Memory B cell (primary cell): ENCODE measurements at regions not wholly inside any gene's neighbourhood (a gene's known extent, or its start where the extent isn't known, plus 50 kb on each side); places are given as distances from the start of the nearest gene placed in this dataset.

Experiments used
- ATAC-seq: fragments of 150-1000 bp; cut with Tn5 transposase; 2 replicates; pipeline ENCODE4 v1.10.0; 2021; ENCODE audit warnings: low read depth, mild to moderate bottlenecking, moderate library complexity
- DNase-seq, 2 donors: peaks; one replicate each; pipeline ENCODE4 v3.0.0; 2022; ENCODE audit warnings: low spot score in 2 of 2
- H3K27ac Mint-ChIP-seq: one replicate; pipeline ENCODE4 v1.8.0; 2022; ENCODE audit warnings: mild to moderate bottlenecking, moderate library complexity, mixed read lengths
- H3K27me3 Mint-ChIP-seq: one replicate; pipeline ENCODE4 v1.8.0; 2022; ENCODE audit warnings: mixed read lengths
- H3K36me3 Mint-ChIP-seq: one replicate; pipeline ENCODE4 v1.8.0; 2022; ENCODE audit warnings: mild to moderate bottlenecking, mixed read lengths
- H3K4me1 Mint-ChIP-seq: one replicate; pipeline ENCODE4 v1.8.0; 2022; ENCODE audit warnings: mixed read lengths
- H3K4me3 Mint-ChIP-seq: one replicate; pipeline ENCODE4 v1.8.0; 2022; ENCODE audit warnings: mild to moderate bottlenecking, moderate library complexity, mixed read lengths
- H3K9me3 Mint-ChIP-seq: one replicate; pipeline ENCODE4 v1.8.0; 2022; ENCODE audit warnings: mixed read lengths

DNA sequence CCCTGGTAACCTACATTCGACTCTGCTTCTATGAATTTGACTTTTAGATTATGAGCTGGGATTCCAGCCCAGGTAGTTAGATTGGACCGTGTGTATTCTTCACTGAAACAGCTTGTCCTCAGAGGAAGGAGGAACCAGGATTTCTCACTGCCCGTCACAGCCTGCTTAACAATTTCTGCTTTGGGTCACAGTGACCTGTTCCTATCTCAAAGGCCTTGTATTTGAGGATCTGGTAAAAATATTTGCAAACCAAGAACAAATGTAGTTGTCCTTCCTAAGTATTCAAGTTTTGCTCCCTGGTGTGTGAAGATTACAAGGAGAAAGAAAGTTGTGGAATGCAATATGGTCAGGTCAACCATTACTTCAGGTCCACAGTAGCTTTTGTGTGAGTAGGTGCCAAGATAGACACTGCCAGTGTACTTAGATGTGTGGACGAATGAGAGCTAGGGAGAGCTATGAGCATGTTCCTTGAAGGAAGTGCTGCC, 55.1 kb downstream of the KIF4B start:
- ATAC-seq (no peak), DNase-seq (no peak)
- H3K36me3 Mint-ChIP-seq: no peaks in the 10 kb centered on the region
- H3K4me1 Mint-ChIP-seq: no peaks in the 10 kb centered on the region
- no peak overlapping the region for H3K27ac Mint-ChIP-seq
- peaks cover 5% of the 10 kb centered on the region for H3K27me3 Mint-ChIP-seq
- no peak overlapping the region for H3K4me3 Mint-ChIP-seq
- peaks cover 5% of the 10 kb centered on the region for H3K9me3 Mint-ChIP-seq

DNA sequence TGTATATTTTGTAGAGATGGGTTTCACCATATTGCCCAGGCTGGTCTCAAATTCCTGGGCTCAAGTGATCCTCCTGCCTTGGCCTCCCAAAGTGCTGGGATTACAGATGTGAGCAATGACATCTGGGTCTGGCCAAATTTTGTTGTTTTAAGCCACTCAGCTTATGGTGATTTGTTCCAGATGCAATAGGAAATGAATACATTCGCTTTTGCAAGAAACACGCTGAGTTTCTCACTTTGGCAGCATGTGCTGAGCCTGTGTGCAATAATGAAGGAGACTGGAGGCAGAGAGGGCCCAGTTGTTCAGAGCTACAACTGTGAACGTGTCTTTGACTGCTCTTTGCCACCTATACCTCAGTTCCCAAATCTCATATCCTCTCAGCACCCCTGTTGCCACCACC, 56.4 kb downstream of the KIF4B start:
- no peak for DNase-seq

DNA sequence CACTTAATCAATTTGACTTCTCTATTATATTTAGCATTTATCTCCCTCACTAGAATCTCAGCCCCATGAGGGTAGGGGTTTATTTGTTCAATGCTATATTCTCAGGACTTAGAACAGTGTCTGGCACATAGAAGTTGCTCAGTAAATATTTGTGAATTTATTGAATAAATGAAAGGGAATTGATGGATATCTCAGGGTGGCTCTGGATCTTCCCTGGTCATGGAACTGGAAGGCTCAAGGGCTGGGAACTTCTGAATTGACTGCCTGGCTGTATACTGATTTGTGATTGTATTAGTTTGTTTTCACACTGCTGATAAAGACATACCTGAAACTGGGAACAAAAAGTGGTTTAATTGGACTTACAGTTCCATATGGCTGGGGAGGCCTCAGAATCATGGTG, 57.2 kb downstream of the KIF4B start:
- no peaks in the 10 kb centered on the region for H3K4me1 Mint-ChIP-seq
- H3K9me3 Mint-ChIP-seq: peaks cover 5% of the 10 kb centered on the region
- no peak overlapping the region for H3K27ac Mint-ChIP-seq
- DNase-seq (no peak), ATAC-seq (no peak)
- H3K27me3 Mint-ChIP-seq: peaks cover 3% of the 10 kb centered on the region
- no peaks in the 10 kb centered on the region for H3K36me3 Mint-ChIP-seq
- no peak overlapping the region for H3K4me3 Mint-ChIP-seq

More for the DNA sequence above, 56.4 kb downstream of the KIF4B start:
- Mint-ChIP-seq H3K36me3 (no peaks in the 10 kb centered on the region), H3K4me3 (no peak overlapping the region), H3K4me1 (no peaks in the 10 kb centered on the region), H3K27ac (no peak overlapping the region), H3K9me3 (peaks cover 5% of the 10 kb centered on the region), H3K27me3 (peaks cover 3% of the 10 kb centered on the region)
- ATAC-seq: no peak

DNA sequence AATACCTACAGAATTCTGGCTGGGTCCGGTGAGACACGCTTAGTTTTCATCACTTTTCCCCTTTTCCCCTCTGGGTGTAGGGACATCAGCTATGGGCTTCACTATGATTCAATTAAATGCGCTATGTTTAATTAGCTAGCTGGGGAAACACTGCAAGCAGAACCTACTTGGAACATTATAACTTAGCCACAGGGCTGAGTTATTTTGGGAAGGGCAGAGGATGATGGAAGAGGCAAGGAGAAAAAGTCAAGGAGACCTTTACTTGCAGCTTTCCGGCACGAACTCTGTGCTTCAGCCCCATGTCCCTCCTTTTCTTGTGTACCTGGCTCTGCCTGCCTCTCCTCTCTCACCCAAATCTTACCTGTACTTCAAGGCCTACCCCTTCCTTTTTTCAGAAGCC, 62.8 kb downstream of the KIF4B start:
- no peaks in the 10 kb centered on the region for H3K4me1 Mint-ChIP-seq
- peaks cover 5% of the 10 kb centered on the region for H3K9me3 Mint-ChIP-seq
- no peak overlapping the region for H3K27ac Mint-ChIP-seq
- peaks cover 9% of the 10 kb centered on the region for H3K27me3 Mint-ChIP-seq
- no peak overlapping the region for H3K4me3 Mint-ChIP-seq
- no peak for ATAC-seq
- no peak for DNase-seq
- no peaks in the 10 kb centered on the region for H3K36me3 Mint-ChIP-seq

DNA sequence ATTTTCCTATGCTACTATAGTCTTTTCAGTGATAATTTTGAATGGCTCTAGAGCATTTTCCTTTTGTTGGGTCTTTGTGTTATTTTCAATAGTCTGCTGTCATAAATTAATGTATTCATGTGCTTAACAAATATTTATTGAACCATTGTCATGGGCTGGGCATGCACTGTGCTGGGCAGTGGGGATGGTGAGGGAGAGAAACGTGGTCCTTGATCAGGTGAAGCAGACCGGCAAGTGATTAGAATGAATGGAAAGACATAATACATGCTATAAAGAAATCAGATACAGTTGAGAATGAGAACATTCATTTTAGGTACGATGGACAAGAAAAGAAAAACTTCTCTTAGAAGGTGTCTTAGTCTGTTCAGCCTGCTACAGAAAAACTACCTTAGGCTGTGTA, 66.1 kb downstream of the KIF4B start:
- no peaks in the 10 kb centered on the region for H3K9me3 Mint-ChIP-seq
- ATAC-seq (no peak), DNase-seq (no peak)
- H3K27ac Mint-ChIP-seq: no peak overlapping the region
- H3K27me3 Mint-ChIP-seq: peaks cover 9% of the 10 kb centered on the region
- H3K36me3 Mint-ChIP-seq: no peaks in the 10 kb centered on the region
- no peak overlapping the region for H3K4me3 Mint-ChIP-seq
- no peaks in the 10 kb centered on the region for H3K4me1 Mint-ChIP-seq

DNA sequence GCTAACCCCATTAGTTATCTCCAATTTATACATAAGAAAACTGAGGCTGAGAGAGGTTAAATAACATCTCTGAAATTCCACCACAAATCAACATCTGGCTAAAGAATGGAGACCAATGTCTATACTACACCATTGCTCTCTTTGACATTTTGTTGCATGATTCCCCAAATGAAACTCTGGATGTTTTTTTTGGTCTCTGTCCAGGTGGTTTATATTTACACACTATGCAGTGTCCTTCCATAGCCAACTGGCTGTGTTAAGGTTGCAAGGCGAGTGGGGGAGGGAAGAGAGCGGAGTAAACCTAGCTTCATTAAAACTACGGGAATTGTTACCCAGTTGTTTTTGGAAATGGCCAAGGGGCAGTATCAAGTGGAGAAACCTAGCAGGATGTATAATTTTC, 67.2 kb downstream of the KIF4B start:
- Mint-ChIP-seq H3K27me3 (peaks cover 9% of the 10 kb centered on the region), H3K4me1 (no peaks in the 10 kb centered on the region), H3K36me3 (no peaks in the 10 kb centered on the region), H3K27ac (no peak overlapping the region), H3K9me3 (no peaks in the 10 kb centered on the region), H3K4me3 (no peak overlapping the region)
- DNase-seq: no peak
- no peak for ATAC-seq

DNA sequence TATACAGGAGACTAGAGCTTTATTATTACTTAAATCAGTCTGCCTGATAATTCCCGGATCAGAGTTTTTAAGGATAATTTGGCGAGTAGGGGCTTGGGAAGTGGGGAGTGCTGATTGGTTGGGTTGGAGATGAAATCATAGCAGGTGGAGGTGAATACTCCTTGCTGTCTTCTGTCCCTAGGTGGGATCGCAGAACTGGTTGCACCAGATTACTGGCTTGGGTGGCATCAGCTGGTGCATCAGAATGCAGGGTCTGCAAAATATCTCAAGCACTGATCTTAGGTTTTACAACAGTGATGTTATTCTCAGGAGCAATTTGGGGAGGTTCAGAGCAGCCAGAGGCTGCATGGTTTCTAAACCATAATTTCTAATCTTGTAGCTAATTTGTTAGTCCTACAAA, 68.1 kb downstream of the KIF4B start:
- no peak overlapping the region for H3K4me3 Mint-ChIP-seq
- no peaks in the 10 kb centered on the region for H3K9me3 Mint-ChIP-seq
- no peaks in the 10 kb centered on the region for H3K36me3 Mint-ChIP-seq
- H3K27ac Mint-ChIP-seq: no peak overlapping the region
- peaks cover 8% of the 10 kb centered on the region for H3K27me3 Mint-ChIP-seq
- DNase-seq: no peak
- no peak for ATAC-seq
- H3K4me1 Mint-ChIP-seq: no peaks in the 10 kb centered on the region

DNA sequence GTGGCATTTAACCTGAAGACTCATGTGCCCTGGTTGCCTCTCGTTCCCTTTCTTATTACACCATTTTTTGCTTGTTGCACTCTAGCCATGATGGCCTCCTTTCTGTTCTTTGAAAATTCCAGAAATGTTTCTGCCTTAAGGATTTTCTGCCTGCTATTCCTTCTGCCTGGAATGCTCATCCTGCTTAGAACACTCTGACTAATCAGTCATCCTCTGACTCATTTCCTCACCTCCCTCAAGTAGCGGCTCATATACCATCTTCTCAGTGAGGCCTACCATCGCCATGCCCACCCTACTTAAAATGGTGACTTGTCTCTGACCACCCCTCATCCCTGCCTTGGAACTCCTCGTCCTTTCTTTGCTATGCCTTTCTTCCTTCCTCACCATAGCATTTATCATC, 68.8 kb downstream of the KIF4B start:
- Mint-ChIP-seq H3K9me3 (no peaks in the 10 kb centered on the region), H3K27ac (no peak overlapping the region), H3K4me1 (no peaks in the 10 kb centered on the region), H3K4me3 (no peak overlapping the region), H3K36me3 (no peaks in the 10 kb centered on the region), H3K27me3 (peaks cover 6% of the 10 kb centered on the region)
- no peak for ATAC-seq
- no peak for DNase-seq

DNA sequence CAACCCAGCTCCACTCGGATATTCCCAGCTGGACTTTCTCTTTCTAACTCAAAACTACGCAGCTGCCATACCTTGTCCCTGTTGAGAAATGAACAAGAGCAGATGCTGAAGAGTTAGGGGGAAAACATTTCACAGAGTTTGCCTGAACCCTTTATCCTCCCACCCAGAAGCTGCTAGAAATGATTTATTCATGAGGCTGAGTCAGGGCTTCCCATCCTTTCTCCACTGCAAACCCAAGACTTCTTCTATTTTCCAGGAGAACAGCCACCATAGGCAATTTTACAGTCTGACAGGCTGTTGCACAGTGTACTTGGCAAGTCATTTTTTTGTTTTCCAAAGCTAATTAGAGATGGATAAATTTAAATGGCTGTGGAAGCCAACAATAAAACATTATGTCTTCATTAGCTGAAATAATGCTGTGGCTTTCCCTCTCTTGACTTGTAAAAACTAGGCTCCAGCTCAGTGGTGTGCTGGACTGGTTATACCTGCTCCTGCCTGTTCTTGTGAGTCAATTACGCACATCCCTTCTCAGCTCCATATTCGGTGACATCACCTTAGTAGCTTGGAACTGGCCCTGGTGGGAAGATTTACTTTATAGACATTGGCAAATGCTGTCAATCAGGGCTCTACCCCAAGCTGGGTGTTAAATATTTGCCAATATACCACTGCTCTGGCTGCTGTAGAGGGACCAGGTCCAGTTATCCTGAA, 71.9 kb downstream of the KIF4B start:
- no peaks in the 10 kb centered on the region for H3K4me1 Mint-ChIP-seq
- H3K36me3 Mint-ChIP-seq: no peaks in the 10 kb centered on the region
- no peaks in the 10 kb centered on the region for H3K9me3 Mint-ChIP-seq
- H3K27me3 Mint-ChIP-seq: peaks cover 2% of the 10 kb centered on the region
- no peak for DNase-seq
- no peak for ATAC-seq
- no peak overlapping the region for H3K27ac Mint-ChIP-seq
- H3K4me3 Mint-ChIP-seq: no peak overlapping the region

DNA sequence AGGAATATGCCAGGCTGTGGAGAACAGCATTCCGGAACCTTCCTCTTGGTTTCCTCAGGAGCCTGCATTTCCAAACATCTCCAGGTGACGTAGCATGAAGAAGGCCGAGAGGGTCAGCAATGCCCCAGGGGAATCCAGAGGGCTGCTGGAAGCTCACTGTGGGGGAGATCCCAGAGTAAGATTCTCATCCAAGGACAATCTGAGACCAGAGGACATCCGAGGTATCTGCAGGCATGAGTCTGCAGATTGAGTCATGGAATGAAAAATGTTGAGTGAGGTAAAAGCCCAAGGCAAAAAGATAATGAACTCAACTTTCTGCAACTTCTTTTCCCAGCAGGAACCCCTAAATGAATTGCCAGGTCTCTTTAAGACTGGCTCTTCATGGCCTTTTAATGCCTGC, 73.5 kb downstream of the KIF4B start:
- H3K4me3 Mint-ChIP-seq: no peak overlapping the region
- ATAC-seq (no peak), DNase-seq (no peak)
- H3K27ac Mint-ChIP-seq: no peak overlapping the region
- no peaks in the 10 kb centered on the region for H3K9me3 Mint-ChIP-seq
- H3K36me3 Mint-ChIP-seq: no peaks in the 10 kb centered on the region
- H3K4me1 Mint-ChIP-seq: no peaks in the 10 kb centered on the region
- peaks cover 2% of the 10 kb centered on the region for H3K27me3 Mint-ChIP-seq

DNA sequence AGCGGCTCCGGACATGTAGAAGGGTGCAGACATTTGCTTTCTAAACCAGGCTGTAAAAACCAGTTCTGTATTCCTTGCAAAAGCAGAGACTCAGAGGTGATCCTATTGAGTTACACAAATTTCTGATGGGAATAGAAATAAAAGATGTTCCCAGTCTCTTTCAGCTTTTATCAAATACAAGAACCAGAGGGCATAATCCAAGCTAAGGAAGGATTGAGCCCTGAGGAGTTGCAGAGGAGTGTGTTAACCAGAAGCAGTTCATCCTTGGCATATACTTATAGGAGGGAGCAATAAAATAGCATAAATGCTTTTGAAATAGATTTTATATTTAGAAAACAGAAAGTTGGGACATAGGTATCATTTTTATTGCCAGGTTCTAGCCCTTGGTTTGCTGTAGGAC, 75.3 kb downstream of the KIF4B start:
- DNase-seq: no peak
- Mint-ChIP-seq H3K36me3 (no peaks in the 10 kb centered on the region), H3K27ac (no peak overlapping the region), H3K4me3 (no peak overlapping the region), H3K9me3 (no peaks in the 10 kb centered on the region), H3K27me3 (peaks cover 6% of the 10 kb centered on the region), H3K4me1 (no peaks in the 10 kb centered on the region)
- no peak for ATAC-seq

DNA sequence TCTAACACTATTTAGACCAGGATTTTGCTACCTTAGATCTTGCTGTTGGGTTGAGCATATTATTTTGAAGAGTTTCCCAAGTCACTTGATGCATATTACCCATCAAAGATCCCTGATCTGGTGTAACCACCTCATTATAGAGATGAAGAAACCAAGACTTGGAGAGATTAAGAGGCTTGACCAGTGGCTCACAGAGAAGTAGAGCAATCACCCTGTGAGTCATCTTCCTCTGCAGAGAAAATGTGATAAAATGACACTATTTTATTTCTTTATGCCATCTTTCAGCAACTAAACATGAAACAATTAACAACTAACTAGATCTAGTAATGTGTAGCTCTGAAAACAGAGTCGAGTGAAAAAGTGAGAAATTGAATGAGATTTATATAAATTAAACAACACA, 76.1 kb downstream of the KIF4B start:
- Mint-ChIP-seq H3K36me3 (no peaks in the 10 kb centered on the region), H3K9me3 (no peaks in the 10 kb centered on the region), H3K27me3 (peaks cover 6% of the 10 kb centered on the region), H3K4me1 (no peaks in the 10 kb centered on the region), H3K27ac (no peak overlapping the region), H3K4me3 (no peak overlapping the region)
- ATAC-seq (no peak), DNase-seq (no peak)

DNA sequence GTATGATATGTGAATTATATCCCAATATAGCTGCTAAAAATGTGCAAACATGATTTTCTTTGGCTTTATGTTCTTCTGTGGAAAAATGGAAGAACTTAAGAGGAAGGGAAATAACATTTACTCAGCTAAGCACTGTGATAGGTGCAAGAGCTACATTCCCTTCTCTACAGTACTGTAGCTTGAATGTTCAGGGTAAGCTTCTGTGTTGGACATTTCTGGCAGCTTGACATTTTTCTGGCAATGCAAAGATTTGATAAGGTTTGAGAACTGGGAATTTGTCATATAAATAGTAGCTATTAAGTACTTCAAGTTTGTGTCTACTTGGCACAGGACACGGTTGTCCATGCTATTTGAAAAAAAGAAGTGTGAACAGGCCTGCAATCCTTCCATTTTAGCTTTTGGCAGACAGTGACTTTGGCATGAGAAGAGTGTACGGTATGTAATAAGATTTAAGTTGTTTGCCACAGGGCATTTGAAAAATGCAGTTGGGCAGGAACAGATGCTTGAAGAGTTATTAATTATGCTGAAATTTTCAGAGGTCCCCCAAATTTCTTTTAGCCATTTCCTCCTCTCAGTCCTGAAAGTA, 77.6 kb downstream of the KIF4B start:
- H3K4me1 Mint-ChIP-seq: no peaks in the 10 kb centered on the region
- no peak overlapping the region for H3K4me3 Mint-ChIP-seq
- no peaks in the 10 kb centered on the region for H3K9me3 Mint-ChIP-seq
- ATAC-seq (no peak), DNase-seq (no peak)
- peaks cover 11% of the 10 kb centered on the region for H3K27me3 Mint-ChIP-seq
- no peak overlapping the region for H3K27ac Mint-ChIP-seq
- no peaks in the 10 kb centered on the region for H3K36me3 Mint-ChIP-seq

DNA sequence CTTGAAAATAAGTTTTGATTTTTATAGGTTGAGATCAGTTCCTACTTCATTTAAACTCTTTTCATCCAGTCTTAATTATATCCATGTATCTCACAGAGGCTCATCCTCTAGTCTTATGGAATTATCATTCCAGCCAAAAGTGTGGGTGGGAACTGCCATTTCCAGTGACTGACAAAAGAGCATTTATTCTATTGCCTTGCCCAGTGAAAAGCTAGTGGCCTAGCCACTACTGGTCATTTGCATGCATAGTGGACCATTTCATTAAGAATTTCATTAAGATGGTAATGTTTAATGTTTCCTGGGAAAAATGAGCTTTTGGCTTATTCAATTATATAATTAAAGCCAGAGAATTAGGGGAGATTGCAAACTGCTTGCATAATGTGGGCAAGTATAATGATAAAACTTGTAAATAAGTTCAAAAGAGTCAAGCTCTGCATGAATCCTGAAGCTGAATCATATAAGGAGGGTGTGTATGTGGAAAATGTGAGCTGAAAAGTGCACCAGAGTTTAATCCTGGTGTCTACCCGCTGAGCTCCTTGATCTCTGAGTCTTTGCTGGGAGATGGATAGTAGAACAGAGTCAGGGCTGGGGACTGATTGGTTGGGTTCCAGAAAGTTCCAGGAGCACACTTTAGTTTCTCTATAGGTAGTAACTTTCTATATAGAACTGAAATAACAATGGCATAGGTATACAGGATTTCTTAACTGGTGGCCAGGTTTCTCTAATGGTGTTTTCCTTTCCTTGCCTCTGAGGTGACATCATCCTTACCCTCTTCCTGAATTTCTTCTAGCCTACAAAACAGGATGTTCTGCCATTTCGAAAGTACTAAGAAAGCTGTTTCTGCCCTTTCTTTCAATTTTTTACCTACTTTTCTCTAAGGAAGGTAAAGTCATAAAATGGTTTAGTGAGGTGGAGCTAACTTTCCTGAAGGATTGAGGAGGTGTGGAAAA, 78.5 kb downstream of the KIF4B start:
- H3K27me3 Mint-ChIP-seq: peaks cover 11% of the 10 kb centered on the region
- ATAC-seq (no peak), DNase-seq (no peak)
- no peak overlapping the region for H3K4me3 Mint-ChIP-seq
- H3K27ac Mint-ChIP-seq: no peak overlapping the region
- no peaks in the 10 kb centered on the region for H3K36me3 Mint-ChIP-seq
- H3K4me1 Mint-ChIP-seq: no peaks in the 10 kb centered on the region
- no peaks in the 10 kb centered on the region for H3K9me3 Mint-ChIP-seq
